SU-DHL-6 (cell line): ENCODE measurements at regions not wholly inside any gene's neighbourhood (a gene's known extent, or its start where the extent isn't known, plus 50 kb on each side); places are given as distances from the start of the nearest gene placed in this dataset.

ENCODE experiments used
- H2AFZ ChIP-seq: fragments of 200-600 bp; sonication (generic); 2 replicates; pipeline ENCODE4 v1.6.1; 2014; ENCODE audit warnings: low read depth, mild to moderate bottlenecking, moderate library complexity, mixed read lengths, antibody characterized with exemption, low read length; ENCODE audit not compliant: severe bottlenecking
- H3F3A ChIP-seq: fragments of 200-600 bp; shearing (Covaris generic); 2 replicates; pipeline ENCODE4 v1.6.0; 2016; ENCODE audit warnings: antibody characterized with exemption, mild to moderate bottlenecking; ENCODE audit not compliant: insufficient read depth
- H3K27ac ChIP-seq: fragments of 200-600 bp; sonication (generic); 2 replicates; pipeline ENCODE4 v1.5.1; 2016; ENCODE audit warnings: low read depth, mild to moderate bottlenecking, low read length, moderate library complexity, mixed read lengths
- H3K27me3 ChIP-seq: fragments of 200-600 bp; sonication (generic), shearing (Covaris generic); 2 replicates; pipeline ENCODE4 v1.6.0; 2014; ENCODE audit warnings: mild to moderate bottlenecking, low read length
- H3K36me3 ChIP-seq: fragments of 200-600 bp; sonication (generic); 2 replicates; pipeline ENCODE4 v1.6.1; 2014; ENCODE audit warnings: mild to moderate bottlenecking, low read length, mixed read lengths
- H3K4me2 ChIP-seq: fragments of 300-600, 200-600 bp; shearing (Covaris generic), sonication (generic); 2 replicates; pipeline ENCODE4 v1.6.0; 2014; ENCODE audit warnings: low read length, low read depth, mild to moderate bottlenecking; ENCODE audit not compliant: poor library complexity, severe bottlenecking
- H3K4me3 ChIP-seq: fragments of 200-600 bp; sonication (generic); 2 replicates; pipeline ENCODE4 v1.5.1; 2014; ENCODE audit warnings: antibody characterized with exemption, low read length, mild to moderate bottlenecking, mixed read lengths; ENCODE audit not compliant: insufficient read depth, poor library complexity, severe bottlenecking
- H3K79me2 ChIP-seq: fragments of 200-600 bp; sonication (generic); 2 replicates; pipeline ENCODE4 v1.6.1; 2014; ENCODE audit warnings: mild to moderate bottlenecking, low read length, moderate library complexity; ENCODE audit not compliant: insufficient read depth
- H3K9ac ChIP-seq: fragments of 200-600 bp; sonication (generic); 2 replicates; pipeline ENCODE4 v1.7.0; 2014; ENCODE audit warnings: mild to moderate bottlenecking, low read length
- H3K9me2 ChIP-seq: fragments of 200-600 bp; sonication (generic); replicated peaks from 2 replicates; pipeline ENCODE4 v1.6.1; 2014; ENCODE audit warnings: low read length; ENCODE audit not compliant: insufficient read depth
- H3K9me3 ChIP-seq: fragments of 200-600 bp; sonication (generic); 2 replicates; pipeline ENCODE4 v1.6.1; 2014; ENCODE audit warnings: low read length, mixed read lengths; ENCODE audit not compliant: insufficient read depth
- H4K20me1 ChIP-seq: fragments of 200-600 bp; sonication (generic); 2 replicates; pipeline ENCODE4 v1.6.1; 2014; ENCODE audit warnings: low read depth, mild to moderate bottlenecking, antibody characterized with exemption, low read length, moderate library complexity, mixed read lengths
- CTCF ChIP-seq: fragments of 200-600 bp; sonication (generic); IDR thresholded peaks from one replicate; pipeline ENCODE4 v1.5.1; 2017; ENCODE audit warnings: antibody characterized with exemption, mild to moderate bottlenecking, low read length, moderate library complexity; ENCODE audit not compliant: insufficient read depth, poor library complexity, severe bottlenecking
- EZH2phosphoT487 ChIP-seq: fragments of 200-600 bp; sonication (generic), shearing (Covaris generic); conservative IDR thresholded peaks from 2 replicates; pipeline ENCODE4 v1.6.1; 2018; ENCODE audit warnings: mild to moderate bottlenecking, antibody characterized with exemption, low read length, moderate library complexity, mixed read lengths

- TF ChIP-seq EZH2phosphoT487 (no peak), CTCF (no peak)
- Histone ChIP-seq H2AFZ (no peak overlapping the region), H3K4me2 (no peak overlapping the region)
Measured at GRCh38 chr16:85357323-85357722, 245.1 kb upstream of the CIBAR2 start.

GRCh38 chr16:85357924-85358505, 245.7 kb upstream of the CIBAR2 start:
- H3K79me2 ChIP-seq = no peaks in the 10 kb centered on the region
- no peaks in the 10 kb centered on the region for H3K9me2 ChIP-seq
- no peaks in the 10 kb centered on the region for H4K20me1 ChIP-seq
- no peaks in the 10 kb centered on the region for H3K27me3 ChIP-seq
- H2AFZ ChIP-seq = no peak overlapping the region
- no peak for TF ChIP-seq EZH2phosphoT487
- TF ChIP-seq CTCF = no peak
- H3K36me3 ChIP-seq = no peaks in the 10 kb centered on the region
- H3K4me2 ChIP-seq = no peak overlapping the region
- H3F3A ChIP-seq = no peaks in the 10 kb centered on the region
- no peak overlapping the region for H3K27ac ChIP-seq
- H3K9ac ChIP-seq = no peak overlapping the region
- no peak overlapping the region for H3K4me3 ChIP-seq
- no peaks in the 10 kb centered on the region for H3K9me3 ChIP-seq

More at GRCh38 chr16:85357323-85357722, 245.1 kb upstream of the CIBAR2 start:
- Histone ChIP-seq H3K27me3 (no peaks in the 10 kb centered on the region), H3K79me2 (no peaks in the 10 kb centered on the region), H3K9me2 (no peaks in the 10 kb centered on the region), H3F3A (no peaks in the 10 kb centered on the region), H3K9ac (no peak overlapping the region), H4K20me1 (no peaks in the 10 kb centered on the region), H3K9me3 (no peaks in the 10 kb centered on the region), H3K36me3 (no peaks in the 10 kb centered on the region), H3K27ac (no peak overlapping the region), H3K4me3 (no peak overlapping the region)

- no peak overlapping the region for H3K4me2 ChIP-seq
- no peaks in the 10 kb centered on the region for H3K9me3 ChIP-seq
- H3K9me2 ChIP-seq = no peaks in the 10 kb centered on the region
- H3K4me3 ChIP-seq = no peak overlapping the region
- H3K79me2 ChIP-seq = no peaks in the 10 kb centered on the region
- no peaks in the 10 kb centered on the region for H3K27me3 ChIP-seq
- no peak overlapping the region for H3K9ac ChIP-seq
- TF ChIP-seq EZH2phosphoT487 (no peak), CTCF (no peak)
- H2AFZ ChIP-seq = no peak overlapping the region
- H3F3A ChIP-seq = no peaks in the 10 kb centered on the region
- no peaks in the 10 kb centered on the region for H4K20me1 ChIP-seq
- H3K27ac ChIP-seq = no peak overlapping the region
- no peaks in the 10 kb centered on the region for H3K36me3 ChIP-seq
Measured at GRCh38 chr16:85358704-85359146, 246.5 kb upstream of the CIBAR2 start.
